ENCODE measurements at regions not wholly inside any gene's neighbourhood (a gene's known extent, or its start where the extent isn't known, plus 50 kb on each side); places are given as distances from the start of the nearest gene placed in this dataset.
A peak's percentile ranks its signal among the peaks of the same experiment; 100 is the strongest.

DNA sequence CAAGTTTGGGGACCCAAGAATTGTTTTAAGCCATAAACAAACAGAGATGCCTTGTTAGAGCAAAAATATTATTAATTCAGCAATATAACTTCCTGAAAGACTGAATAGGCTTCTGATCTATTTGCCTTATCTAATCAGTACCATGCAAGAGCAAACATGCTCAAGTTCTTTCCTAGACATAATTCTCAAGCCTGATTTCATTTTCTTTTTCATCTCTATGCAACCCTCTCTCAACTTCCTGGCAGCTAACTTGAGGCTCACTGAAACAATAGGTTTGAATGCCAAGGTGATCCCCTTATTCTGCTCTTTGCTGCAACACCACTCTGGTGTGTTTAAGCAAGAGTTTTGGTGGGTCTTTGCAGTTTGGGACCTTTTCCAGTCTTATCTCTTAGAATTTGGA lies 230.9 kb upstream of the CD96 start:
- no peak for DNase-seq (ENCODE audit: low read depth in 4 of 4, low spot score in 3 of 4)

DNA sequence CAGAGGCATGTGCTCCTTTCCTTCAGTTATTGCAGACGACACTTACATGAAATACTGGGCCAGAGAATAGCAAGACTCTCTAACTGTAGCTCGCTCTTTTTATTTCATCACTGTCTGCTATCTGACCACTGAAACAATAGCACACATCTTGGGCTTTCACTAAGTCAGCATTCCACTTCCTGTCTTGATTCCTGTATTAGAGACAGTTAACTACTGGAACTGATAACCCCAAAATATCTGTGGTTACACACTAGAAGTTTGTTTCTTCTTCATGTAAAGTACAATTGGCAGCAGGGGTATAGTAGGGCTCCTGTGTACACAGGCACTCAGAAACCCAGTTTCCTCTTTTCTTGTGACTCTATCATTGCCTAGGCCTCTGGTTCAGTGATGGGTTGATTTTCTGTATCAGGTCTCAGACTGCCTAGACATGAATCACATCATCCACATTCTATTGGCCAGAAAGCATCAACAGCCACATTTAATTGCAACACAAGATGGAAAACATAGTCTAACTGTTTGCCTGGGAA lies 230.2 kb upstream of the CD96 start:
- no peak for DNase-seq (ENCODE audit: low read depth in 4 of 4, low spot score in 3 of 4)

DNA sequence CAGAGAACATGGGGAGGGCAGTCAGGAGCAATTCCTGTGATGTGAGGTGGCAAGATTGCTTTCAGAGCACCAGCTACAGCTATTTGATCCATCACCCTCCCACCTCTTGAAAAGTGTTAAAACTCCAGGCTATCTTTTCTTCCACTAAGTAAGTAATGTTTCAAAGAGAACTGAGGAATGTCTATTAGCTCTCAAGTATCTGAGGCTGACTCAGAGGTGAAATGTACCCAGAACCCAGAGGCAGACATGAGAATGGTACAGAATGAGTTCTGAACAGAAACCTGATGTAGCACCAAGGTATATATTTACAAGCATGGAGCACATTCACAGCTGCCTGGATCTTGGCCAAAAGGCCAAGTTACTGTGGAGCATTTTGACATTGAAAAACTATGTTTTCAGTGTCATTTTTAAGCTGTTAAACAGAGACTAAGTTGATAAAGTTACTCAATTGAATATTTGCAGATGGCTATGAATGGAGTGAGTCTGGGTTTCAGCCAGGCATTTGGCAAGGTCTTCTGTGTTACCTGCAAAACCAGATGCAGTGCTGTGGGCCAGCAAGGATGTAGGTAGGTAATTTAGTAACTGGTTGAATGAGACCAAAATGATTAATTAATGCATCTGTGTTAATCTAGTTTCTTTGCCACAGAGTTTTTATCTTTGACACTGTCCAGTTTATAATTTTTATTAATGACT lies 227.7 kb upstream of the CD96 start:
- peak in 1 of 4 donors; percentile 11 for DNase-seq (ENCODE audit: low read depth in 4 of 4, low spot score in 3 of 4)

DNA sequence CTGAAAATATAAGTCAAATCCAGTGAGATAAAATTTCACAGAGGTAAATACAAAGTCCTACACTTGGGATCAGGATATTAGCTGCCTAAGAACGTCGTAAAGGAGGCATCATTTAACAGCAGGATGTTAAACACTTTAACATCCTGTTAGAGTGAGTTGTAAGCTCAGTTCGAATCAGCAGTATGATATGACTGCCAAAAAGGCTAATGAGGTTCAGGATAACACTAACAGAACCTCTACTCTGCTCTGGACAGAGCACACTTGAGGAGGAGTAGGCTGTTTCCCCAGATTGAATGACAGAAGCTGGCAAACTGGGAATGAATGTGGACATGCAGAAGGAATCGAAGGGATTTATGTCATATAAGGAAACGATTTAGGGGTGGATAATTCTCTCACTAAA lies 227.1 kb upstream of the CD96 start:
- DNase-seq (ENCODE audit: low read depth in 4 of 4, low spot score in 3 of 4) = no peak

DNA sequence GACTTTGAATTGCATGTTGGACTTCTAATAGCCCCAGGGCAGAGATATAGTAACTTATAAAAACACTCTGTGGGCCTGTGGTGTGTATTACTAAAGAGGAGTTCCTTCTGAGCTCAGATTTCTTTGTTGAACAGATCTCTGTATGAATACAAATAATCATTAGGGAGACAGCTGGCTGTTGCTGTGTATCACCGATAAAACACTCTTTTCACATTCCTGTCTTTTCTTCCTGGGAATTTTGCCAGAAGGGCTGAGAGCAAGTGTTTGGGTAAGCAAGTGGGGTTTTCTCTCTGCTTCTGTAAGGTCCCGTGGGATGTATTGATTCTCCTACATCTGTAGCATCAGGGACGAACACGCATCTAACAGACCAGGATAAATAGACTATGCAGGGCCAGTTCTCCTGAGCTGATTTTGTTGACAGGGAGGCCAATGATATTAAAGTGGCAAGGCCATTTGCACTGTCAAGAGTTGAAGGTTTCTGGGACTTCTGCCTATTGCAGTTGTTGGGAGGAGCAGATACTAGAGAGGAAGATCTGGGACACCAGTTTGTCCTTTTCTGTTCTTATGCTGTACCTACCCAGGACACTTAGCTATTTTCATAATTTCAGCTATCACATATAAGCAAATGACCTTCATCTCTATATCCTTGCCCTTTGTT lies 225.9 kb upstream of the CD96 start:
- DNase-seq (ENCODE audit: low read depth in 4 of 4, low spot score in 3 of 4) = no peak

DNA sequence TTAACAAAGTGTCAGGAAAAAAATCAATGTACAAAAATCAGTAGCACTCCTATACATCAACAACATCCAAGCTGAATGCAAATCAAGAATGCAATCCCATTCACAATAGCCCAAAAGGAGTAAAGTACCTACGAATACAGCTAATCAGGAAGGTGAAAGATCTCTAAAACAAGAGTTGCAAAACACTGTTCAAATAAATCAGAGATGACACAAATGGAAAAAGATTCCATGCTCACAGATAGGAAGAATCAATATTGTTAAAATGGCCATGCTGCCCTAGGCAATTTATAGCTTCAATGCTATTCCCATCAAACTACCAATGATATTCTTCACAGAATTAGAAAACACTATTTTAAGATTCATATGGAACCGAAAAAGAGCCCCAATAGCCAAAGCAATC lies 223.7 kb upstream of the CD96 start:
- DNase-seq (ENCODE audit: low read depth in 4 of 4, low spot score in 3 of 4) = no peak

DNA sequence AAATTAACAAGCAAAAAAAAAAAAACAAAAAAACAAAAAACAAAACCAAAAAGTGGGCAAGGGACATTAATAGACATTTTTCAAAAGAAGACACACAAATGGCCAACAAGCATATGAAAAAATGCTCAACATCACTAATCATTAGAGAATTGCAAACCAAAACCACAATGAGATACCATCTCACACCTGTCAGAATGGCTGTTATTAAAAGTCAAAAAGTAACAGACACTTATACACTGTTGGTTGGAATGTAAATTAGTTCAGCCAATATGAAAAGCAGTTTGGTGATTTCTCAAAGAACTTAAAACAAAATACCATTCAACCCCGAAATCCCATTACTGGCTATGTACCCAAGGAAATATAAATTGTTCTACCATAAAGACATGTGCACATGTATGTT lies 222.4 kb upstream of the CD96 start:
- no peak for DNase-seq (ENCODE audit: low read depth in 4 of 4, low spot score in 3 of 4)

DNA sequence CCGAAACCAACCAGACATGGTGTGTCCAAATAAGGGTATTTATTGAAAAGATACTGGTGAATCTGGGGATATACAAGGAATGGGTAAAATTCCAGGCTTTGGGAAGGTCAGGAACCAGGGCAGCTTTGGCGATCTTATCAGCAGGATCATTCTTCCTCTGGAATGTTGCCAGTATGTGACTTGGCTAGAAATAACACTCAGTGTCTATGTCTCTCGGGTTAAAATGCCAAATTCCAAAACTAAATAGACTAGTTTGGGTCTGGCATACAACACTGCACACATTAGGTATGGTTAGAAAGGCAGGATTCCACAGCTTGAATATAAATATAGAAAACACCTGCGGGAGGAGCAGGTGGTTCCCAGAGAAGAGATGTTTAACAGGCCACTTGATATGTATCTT lies 220.2 kb upstream of the CD96 start:
- no peak for DNase-seq (ENCODE audit: low read depth in 4 of 4, low spot score in 3 of 4)

DNA sequence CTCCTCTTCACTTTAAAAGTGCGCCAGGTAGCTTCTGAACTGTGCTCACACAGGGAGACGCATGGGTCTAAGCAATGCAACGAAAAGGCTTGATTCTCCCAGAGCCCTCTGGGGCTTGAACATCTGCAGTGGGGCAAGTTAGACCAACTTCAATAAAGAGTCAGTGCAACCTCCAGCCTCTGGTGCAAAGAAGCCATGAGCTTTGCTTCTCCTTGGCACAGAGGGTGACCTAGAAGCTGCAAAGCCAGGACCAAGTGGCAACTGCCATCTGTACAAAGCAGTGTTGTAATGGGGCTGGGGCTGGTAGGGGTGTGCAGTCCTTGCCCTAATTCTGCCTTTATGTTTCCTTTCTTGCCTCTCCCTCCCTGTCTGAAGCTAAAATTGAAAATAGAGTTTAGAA lies 219.0 kb upstream of the CD96 start:
- DNase-seq (ENCODE audit: low read depth in 4 of 4, low spot score in 3 of 4) = no peak

DNA sequence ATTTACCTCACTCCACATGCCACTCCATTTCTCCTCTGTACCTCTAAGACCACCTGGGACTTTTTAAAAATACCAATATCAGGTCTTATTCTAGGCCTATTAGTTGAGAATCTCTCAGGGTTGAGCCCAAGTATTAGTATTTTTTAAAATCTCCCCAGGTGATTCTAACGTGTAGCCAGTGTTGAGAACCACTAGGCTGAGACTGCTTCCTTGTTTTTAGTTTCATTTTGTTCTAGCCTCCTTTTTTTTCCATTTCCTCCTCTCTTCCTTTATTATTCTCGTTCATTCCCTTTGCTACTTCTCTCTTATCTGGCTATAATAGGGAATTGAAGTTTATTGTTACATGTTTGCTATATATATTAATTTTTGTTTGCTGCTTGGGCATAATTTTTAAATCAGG lies 217.8 kb upstream of the CD96 start:
- DNase-seq (ENCODE audit: low read depth in 4 of 4, low spot score in 3 of 4) = no peak

DNA sequence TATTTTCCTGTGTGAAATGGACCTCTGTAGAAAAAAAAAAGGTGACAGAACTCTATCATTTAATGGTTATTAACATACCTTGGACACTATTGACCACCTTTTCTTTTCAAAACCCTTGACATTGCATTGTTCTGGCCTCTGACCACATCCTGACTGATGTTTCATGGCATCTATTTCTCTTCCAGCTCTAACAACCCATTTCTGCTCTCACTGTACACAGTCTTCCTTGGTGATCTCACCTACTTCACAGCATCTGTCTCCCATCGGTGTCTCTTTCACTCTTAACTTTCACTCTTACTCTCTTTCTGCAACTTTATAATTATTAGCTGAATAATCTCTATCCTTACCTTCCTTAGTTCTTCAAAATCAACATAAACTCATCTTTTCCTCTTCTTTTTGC lies 217.4 kb upstream of the CD96 start:
- DNase-seq (ENCODE audit: low read depth in 4 of 4, low spot score in 3 of 4) = no peak

DNA sequence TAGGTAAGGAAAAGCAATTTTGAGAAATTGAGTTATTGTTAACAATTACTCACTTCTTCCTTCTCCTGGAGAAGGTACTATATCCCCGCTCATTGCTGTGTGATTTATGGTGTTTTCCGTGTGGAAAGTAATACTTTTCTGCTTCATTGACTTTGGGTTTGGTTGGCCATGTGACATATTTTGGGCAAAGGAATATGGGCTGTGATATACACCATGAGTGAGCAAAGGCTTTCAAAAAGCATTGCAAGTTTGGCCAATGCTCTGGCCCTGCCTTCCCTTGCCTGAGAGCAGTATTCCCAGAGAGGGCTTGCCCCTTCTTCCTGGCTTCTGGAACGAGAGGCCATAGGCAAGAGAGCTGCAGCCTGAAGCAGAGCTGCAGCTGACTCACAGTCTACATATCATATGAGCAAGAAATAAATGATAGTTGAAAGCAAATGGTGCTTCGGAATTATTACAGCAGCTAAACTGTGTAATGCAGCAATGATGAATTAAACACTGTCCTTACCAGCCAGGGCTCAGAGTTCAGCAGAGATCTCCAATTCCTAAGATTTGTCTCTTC lies 216.8 kb upstream of the CD96 start:
- DNase-seq (ENCODE audit: low read depth in 4 of 4, low spot score in 3 of 4) = no peak

DNA sequence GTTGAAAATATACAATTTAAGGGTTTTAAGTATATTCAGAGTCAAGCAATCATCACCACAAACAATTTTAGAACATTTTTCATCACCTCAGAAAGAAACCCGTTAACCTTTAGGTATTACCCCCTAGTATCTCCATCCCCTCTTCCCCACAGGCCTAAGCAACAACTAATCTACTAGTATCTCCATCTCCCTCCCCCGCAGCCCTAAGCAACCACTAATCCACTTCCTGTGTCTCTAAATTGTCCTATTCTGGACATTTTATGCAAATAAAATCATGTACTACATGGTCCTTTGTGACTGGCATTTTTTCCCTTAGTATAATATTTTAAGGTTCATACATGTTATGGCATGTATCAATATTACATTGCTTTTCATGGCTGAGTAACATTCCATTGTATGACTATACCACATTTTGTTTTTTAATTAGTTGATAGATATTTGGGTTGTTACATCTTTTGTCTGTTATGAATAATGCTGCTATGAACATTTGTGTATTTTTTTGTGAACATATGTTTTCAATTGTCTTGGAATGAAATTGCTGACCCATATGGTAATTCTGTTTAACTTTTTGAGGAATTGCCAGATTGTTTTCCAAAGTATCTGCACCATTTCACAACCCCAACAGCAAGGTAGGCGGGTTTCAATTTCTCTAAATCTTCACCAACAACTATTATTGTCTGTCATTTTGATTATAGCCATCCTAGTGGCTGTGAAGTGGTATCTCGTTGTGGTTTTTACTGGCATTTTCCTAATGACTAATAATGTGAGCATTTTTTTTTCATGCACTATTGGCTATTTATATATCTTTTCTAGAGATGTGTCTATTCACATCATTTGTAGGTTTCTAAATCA lies 215.6 kb upstream of the CD96 start:
- DNase-seq (ENCODE audit: low read depth in 4 of 4, low spot score in 3 of 4) = no peak

DNA sequence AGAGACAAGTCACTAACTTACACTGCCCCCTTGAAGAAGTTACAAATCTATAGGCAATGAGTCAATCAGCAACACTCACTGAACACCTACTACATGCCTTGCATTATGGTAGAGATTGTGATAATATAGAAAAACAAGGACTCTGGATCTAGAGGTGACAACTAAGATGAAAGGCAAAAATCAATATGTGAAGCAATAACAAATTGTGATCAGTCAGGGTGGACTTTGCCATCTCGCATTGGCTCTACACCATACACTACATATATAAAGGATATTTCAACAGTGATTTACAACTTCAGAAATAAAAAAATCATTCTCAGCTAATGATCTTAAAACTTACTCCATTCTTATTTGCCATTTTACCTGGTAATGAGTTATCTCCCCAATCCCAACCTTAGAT lies 210.7 kb upstream of the CD96 start:
- no peak for DNase-seq (ENCODE audit: low read depth in 4 of 4, low spot score in 3 of 4)

DNA sequence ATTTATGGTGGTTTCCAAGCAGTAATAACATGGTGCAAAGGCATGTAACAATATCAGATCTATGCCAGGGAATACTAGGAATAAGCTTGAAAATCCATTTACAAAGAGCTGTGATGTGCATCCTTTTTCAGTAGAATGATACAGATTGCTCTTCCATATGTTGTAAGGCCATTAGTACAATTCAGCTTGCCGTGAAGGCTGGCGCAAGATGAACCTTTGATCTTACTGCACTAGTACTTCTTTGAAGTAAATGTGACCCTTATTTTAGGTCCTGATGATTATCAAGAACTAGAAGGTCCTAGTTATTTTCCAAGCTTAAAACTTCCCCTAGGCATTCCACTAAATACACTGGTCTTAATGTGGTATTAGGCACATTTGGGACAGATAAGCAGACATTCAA lies 210.1 kb upstream of the CD96 start:
- no peak for DNase-seq (ENCODE audit: low read depth in 4 of 4, low spot score in 3 of 4)

DNA sequence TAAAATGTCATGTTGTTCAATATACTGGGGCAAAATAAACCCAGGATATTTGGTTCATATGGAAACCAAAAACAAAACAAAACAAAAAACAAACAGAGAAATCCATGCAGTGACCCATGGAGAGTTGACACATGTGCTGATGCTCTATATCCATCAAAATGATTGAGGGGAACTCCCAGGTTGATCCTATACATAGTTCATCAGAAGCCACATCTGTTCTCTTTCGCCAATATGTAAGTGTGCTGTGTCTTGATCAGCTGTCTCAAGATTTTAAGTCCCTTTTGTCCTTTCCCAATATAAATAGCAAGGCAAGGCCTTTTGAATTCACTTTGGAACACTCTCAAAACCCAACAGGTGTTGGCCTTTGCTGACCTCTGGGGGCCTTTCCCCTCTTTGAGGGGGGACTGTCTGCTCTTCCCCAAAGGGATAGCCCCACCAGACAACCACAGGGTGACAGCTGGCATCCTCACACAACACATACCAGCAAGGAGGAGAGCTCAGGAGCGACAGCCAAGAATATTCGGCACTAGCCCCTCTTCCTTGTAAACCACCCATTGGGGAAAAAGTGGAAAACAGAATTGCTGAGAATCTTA lies 209.4 kb upstream of the CD96 start:
- no peak for DNase-seq (ENCODE audit: low read depth in 4 of 4, low spot score in 3 of 4)

DNA sequence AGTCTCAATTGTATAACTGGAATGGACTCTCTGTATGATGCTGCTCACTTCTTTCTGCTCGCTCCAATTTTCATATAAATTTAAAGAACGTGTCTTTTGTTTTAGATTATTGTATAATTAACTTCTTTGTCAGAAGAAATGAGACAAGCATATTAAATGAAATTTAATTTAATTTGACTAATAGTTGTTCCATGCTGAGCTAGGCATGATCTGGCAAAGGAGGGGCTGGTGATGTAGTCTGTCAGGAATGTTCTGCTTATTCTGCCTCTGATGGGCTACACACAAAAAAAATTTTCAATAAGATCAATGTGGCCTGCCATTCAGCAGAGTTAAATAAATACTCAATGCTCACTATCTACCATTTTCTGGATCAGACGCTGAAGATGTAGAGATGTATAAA lies 208.4 kb upstream of the CD96 start:
- DNase-seq (ENCODE audit: low read depth in 4 of 4, low spot score in 3 of 4) = no peak

DNA sequence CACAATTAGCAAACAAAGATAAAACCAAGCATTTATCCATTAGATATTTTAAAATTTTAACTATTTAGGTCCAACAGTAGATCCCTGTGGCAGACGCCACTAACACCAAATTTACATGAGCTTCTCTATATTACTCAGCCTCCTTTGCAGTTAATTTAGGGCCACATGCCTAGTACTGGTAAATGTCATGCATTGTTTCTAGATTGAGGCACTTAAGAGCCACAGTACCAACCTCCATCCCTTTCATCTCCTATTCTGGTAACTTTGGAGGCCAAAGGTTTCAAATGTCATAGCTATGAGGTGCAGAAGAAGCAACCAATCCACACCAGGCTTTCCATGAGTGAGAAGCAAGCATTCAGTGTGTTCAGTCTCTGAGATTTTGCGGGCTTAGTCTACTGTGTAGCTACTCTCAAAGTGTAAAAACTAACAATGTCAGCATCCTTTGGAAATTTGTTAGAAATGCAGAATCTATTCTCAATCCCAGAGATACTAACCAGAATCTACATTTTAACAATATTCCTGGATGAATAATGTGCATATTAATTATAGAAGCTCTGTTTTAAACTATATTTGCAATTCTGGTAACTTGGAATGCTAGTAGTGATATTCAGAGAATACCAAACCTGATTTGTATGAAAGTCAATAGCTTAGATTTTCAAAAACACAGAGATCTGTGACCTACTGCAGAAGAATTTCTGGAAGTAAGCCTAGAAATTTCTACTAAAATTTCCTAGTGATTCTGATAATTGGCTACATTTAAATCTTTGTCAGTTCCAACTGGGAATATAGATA lies 206.3 kb upstream of the CD96 start:
- no peak for DNase-seq (ENCODE audit: low read depth in 4 of 4, low spot score in 3 of 4)

DNA sequence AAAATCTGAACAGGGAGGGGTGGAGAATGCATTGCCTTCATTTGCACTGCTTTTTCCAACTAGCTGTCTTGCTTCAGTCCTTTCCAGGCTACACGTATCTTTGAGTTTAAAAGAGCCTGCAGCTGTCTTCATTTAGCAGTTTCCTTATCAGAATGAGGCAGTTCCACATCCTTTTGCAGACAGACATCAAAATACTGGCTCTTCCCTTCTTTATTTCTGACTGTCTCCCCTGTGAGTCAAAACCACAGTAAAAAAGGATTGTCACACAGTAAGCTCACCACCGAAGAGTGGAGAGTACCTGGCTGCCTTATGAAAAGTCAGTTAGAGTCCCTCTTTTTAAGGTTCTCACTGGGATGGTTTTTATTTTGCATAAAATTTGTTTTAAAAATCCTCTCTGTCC lies 205.5 kb upstream of the CD96 start:
- DNase-seq (ENCODE audit: low read depth in 4 of 4, low spot score in 3 of 4) = no peak

DNA sequence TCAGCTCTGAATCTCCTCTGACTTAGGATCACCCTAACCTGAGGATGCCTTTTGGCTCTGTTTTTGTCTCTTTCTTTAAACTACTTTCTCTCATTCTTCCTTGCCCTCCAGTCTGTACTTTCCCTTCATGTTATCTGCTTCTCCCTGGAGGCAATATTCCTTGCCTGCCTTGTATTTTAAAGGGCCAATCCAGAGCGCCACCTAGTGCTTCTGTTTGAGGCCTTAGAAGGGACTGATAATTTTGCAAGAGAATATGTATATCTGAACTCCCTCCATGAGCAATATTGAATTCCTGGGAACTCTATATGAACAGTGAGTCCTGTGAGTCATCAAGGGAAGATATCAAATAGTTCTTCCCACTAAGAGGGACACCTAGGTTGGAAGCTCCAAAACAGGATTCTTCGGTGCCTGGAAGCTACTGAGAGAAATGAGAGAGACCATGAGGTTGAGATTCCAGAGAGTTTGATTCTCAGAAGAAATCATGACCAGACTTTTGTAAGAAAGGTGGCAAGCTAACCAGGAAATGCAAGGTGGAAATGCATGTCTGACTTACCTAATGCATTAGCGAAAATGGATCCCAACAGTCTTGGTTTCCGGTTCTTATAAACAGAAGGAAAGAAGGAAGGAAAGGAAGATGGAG lies 203.8 kb upstream of the CD96 start:
- peak in 1 of 4 donors; percentile 26 for DNase-seq (ENCODE audit: low read depth in 4 of 4, low spot score in 3 of 4)
